HL-60 (cell line): ENCODE measurements at regions not wholly inside any gene's neighbourhood (a gene's known extent, or its start where the extent isn't known, plus 50 kb on each side); places are given as distances from the start of the nearest gene placed in this dataset.

Source experiments
- DNase-seq, 2 experiments: peaks; one replicate each; pipeline ENCODE4 v3.0.0-alpha.2; 2010 to 2020; ENCODE audit warnings: low read depth in 1 of 2, low spot score in 1 of 2
- H3K27ac ChIP-seq: fragments of 250-450 bp; sonication (Bioruptor Pico); replicated peaks from 2 replicates; pipeline ENCODE4 v1.5.1; 2020; ENCODE audit warnings: mild to moderate bottlenecking, moderate library complexity
- H3K27me3 ChIP-seq: fragments of 250-450 bp; sonication (Bioruptor Pico); 2 replicates; pipeline ENCODE4 v1.5.1; 2021; ENCODE audit warnings: mild to moderate bottlenecking, moderate library complexity; ENCODE audit not compliant: insufficient read depth, poor library complexity, severe bottlenecking
- H3K4me3 ChIP-seq: replicated peaks from 2 replicates; pipeline ENCODE4 v1.5.1; 2011; ENCODE audit warnings: mild to moderate bottlenecking, control low read depth, low read length; ENCODE audit not compliant: insufficient read depth
- GABPA ChIP-seq: IDR thresholded peaks from 2 replicates; pipeline ENCODE4 v1.6.1; 2012; ENCODE audit warnings: low read depth
- POLR2AphosphoS5 ChIP-seq: IDR thresholded peaks from 2 replicates; pipeline ENCODE4 v1.6.1; 2012; ENCODE audit warnings: low read depth
- SPI1 ChIP-seq: IDR thresholded peaks from 2 replicates; pipeline ENCODE4 v1.6.1; 2012; ENCODE audit warnings: low read depth, mild to moderate bottlenecking, borderline replicate concordance
- TF ChIP-seq, protein P1 (sequence below): IDR thresholded peaks from 2 replicates; pipeline ENCODE4 v1.6.1; 2012; ENCODE audit warnings: low read depth; ENCODE audit not compliant: insufficient replicate concordance
- TF ChIP-seq, protein P2 (sequence below): IDR thresholded peaks from one replicate; pipeline ENCODE4 v1.5.1; 2011; ENCODE audit warnings: low read length, control low read depth, inconsistent platforms; ENCODE audit not compliant: insufficient read depth

DNA sequence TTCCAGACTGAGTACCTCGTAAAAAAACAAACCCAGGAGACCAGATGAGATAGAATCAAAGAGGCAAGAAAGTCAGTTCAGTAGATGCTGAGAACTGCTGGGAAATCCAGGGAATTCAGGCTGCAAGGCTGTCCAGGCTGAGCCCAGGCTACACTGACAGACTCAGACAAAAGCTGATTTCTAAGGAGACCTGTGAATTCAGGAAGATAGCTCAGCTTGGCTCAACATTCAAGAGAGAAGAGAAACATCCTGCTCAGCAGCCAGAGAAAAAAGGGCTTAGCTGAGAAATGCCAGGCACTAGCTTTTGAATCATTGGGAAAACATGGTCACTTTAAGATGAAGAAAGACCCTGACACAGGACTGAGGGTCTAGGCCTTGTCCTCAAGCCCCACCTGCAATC, 118.2 kb upstream of the SLC44A1 start:
- Histone ChIP-seq H3K27me3 (no peaks in the 10 kb centered on the region), H3K4me3 (no peak overlapping the region), H3K27ac (no peak overlapping the region; the same call in 1 of the 2 replicates)
- TF ChIP-seq, protein P1, sequence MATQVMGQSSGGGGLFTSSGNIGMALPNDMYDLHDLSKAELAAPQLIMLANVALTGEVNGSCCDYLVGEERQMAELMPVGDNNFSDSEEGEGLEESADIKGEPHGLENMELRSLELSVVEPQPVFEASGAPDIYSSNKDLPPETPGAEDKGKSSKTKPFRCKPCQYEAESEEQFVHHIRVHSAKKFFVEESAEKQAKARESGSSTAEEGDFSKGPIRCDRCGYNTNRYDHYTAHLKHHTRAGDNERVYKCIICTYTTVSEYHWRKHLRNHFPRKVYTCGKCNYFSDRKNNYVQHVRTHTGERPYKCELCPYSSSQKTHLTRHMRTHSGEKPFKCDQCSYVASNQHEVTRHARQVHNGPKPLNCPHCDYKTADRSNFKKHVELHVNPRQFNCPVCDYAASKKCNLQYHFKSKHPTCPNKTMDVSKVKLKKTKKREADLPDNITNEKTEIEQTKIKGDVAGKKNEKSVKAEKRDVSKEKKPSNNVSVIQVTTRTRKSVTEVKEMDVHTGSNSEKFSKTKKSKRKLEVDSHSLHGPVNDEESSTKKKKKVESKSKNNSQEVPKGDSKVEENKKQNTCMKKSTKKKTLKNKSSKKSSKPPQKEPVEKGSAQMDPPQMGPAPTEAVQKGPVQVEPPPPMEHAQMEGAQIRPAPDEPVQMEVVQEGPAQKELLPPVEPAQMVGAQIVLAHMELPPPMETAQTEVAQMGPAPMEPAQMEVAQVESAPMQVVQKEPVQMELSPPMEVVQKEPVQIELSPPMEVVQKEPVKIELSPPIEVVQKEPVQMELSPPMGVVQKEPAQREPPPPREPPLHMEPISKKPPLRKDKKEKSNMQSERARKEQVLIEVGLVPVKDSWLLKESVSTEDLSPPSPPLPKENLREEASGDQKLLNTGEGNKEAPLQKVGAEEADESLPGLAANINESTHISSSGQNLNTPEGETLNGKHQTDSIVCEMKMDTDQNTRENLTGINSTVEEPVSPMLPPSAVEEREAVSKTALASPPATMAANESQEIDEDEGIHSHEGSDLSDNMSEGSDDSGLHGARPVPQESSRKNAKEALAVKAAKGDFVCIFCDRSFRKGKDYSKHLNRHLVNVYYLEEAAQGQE = no peak
- TF ChIP-seq POLR2AphosphoS5 = no peak
- no peak for TF ChIP-seq GABPA
- TF ChIP-seq, protein P2, sequence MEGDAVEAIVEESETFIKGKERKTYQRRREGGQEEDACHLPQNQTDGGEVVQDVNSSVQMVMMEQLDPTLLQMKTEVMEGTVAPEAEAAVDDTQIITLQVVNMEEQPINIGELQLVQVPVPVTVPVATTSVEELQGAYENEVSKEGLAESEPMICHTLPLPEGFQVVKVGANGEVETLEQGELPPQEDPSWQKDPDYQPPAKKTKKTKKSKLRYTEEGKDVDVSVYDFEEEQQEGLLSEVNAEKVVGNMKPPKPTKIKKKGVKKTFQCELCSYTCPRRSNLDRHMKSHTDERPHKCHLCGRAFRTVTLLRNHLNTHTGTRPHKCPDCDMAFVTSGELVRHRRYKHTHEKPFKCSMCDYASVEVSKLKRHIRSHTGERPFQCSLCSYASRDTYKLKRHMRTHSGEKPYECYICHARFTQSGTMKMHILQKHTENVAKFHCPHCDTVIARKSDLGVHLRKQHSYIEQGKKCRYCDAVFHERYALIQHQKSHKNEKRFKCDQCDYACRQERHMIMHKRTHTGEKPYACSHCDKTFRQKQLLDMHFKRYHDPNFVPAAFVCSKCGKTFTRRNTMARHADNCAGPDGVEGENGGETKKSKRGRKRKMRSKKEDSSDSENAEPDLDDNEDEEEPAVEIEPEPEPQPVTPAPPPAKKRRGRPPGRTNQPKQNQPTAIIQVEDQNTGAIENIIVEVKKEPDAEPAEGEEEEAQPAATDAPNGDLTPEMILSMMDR = no peak
- TF ChIP-seq SPI1 = no peak
- DNase-seq = no peak

DNA sequence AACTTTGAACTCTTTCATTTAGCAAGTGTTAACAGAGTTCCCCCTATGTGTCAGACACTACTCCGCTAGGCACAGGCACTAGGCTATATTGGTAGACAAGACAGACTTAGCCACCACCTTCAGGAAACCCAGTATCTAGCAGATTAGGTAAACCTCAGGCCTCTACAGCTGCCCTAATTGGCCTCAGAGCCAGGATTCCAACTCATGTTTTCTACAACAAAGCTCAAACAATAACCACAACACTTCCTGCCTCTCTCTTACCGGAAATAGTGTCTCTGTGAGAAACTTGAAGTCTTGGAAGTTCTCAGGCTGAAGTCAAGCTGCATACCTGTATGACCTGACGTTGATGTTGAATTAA, 116.6 kb upstream of the SLC44A1 start:
- Histone ChIP-seq H3K27ac (peak overlapping the region; percentile 35), H3K27me3 (no peaks in the 10 kb centered on the region), H3K4me3 (no peak overlapping the region)
- peak in 1 of 2 experiments; percentile 86 for DNase-seq
- TF ChIP-seq SPI1 (no peak), POLR2AphosphoS5 (peak; percentile 62; the same call in 1 of the 2 replicates)

DNA sequence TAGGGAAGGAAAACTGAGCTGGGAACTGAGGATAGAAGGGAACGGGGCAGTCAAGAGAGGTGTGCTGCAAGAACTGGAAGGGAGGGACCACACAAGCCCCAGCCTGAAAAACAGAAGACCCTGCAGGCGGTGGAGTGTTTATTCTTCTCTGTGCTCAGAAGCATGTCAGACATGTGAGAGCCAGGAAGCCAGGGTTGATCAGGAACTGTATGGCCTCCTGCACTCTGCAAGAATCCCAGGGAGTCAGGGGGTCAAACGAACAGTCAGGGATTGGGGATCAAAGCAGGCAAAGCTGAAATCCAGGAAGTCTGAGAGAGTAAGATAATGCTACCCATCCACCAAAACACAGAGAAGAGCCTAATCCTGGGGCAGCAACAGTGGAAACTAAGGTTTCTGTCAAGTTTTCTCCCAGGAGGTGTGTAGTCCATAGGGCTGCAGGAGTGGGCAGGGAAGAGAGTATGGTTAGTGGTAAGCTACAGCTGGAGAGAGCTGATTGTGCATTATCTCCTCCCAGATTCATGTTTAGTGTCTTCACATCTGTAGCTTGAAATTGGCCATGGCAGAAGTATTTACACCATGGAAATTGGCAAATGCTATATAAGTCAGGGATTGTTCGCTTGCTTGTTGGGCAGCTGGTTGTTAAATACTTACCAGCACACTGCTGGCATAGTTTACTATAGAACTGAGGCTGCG, 115.4 kb upstream of the SLC44A1 start:
- Histone ChIP-seq H3K27ac (no peak overlapping the region), H3K4me3 (no peak overlapping the region), H3K27me3 (no peaks in the 10 kb centered on the region)
- TF ChIP-seq POLR2AphosphoS5 (no peak), SPI1 (no peak)
- TF ChIP-seq, protein P1 = no peak
- TF ChIP-seq, protein P2 = no peak
- no peak for DNase-seq

DNA sequence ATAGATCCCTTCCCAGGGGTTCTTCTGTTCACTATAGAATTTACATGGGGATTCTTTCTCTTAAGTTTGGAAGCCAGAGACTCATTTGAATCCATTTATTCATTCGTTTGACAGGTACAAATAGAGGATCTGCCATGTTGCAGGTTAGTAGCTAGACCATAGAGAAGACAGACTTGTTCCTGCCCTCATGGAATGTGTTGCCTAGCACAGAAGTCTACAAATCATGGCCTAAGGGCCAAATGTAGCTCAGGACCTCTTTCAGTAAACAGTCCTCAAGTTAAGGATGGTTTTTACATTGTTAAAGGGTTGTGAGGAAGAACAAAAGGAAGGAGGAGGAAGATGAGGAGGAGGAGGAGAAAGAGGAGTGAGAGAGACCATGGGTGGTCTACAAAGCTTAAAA, 114.7 kb upstream of the SLC44A1 start:
- Histone ChIP-seq H3K27me3 (no peaks in the 10 kb centered on the region), H3K4me3 (no peak overlapping the region), H3K27ac (no peak overlapping the region)
- DNase-seq = no peak
- TF ChIP-seq GABPA = no peak

DNA sequence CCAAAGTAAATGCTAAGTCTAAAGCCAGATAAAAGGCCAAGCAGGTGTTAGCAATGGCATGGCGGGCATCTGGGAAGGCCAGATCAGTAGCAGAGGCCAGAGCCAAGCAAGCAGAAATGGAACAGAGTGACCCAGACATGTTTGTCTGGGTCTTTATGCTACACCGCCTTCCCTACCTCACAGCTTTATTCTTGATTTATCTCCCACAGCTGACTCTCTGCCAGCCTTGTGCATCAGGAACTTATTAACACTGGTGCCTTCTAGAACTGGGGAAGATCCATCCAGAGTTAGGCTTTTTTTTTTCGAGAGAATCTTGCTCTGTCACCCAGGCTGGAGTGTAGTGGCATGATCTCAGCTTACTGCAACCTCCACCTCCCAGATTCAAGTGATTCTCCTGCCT, 112.5 kb upstream of the SLC44A1 start:
- no peak for DNase-seq

More for the DNA sequence above, 112.5 kb upstream of the SLC44A1 start:
- no peak for TF ChIP-seq POLR2AphosphoS5
- TF ChIP-seq GABPA = no peak
- Histone ChIP-seq H3K4me3 (no peak overlapping the region), H3K27me3 (no peaks in the 10 kb centered on the region), H3K27ac (no peak overlapping the region)
